GM21360 (cell line): ENCODE measurements at regions not wholly inside any gene's neighbourhood (a gene's known extent, or its start where the extent isn't known, plus 50 kb on each side); places are given as distances from the start of the nearest gene placed in this dataset.
"Not testable (repeated sequence)": the region's sequence is repeated elsewhere in the genome, so short reads cannot be mapped to it uniquely, and the experiment has no call there.

Experiments used
- ATAC-seq: cut with Tn5 transposase; IDR thresholded peaks from one replicate; pipeline ENCODE4 v1.9.1; 2021; ENCODE audit warnings: mild to moderate bottlenecking, moderate library complexity; ENCODE audit not compliant: unreplicated experiment

DNA sequence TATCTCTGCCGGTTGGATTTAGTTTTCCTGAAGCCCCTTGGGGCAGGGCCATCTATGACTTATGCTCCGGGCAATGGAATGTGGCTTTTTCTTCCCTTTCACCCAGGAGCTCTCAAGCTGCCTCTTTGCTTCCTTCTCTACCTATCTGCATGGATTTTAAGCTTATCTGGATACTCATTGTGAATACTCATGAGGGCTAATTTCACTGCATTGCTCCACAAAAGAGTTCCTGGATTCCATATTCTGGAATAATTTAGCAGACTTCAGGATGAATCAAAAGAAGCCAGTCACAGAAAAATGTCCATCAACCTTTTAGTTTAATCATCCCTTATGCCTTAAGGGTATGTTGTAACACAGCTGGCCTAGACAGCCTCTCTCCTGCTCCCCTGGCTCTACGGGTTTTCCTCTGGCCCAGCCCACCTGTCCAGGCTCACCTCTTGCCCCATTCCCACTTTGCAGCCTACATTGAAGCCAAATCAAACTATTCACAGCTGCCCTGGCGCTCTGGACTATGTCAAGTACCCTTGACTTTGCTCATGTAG is 122.8 kb upstream of the RMDN2 start:
- no peak for ATAC-seq

DNA sequence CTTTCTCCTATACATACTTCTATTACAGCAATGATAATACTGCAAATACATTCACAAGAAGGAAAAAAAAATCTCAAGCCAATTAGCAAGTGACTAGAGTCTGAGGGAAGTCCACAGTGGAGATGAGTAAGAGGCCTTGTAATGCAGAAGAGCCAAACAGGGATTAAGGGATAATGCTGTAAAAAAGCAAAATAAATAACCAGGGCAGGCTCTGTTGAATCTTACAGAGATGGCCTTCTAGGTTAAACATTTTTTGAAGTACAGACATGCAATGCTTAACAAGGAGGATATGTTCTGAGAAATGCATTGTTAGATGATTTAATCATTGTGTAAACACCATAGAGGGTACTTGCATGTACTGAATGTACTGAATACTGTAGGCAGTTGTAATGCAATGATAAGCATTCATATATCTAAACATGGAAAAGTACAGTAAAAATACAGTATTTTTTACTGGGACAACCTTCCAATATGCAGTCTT is 122.1 kb upstream of the RMDN2 start:
- ATAC-seq, result no peak

DNA sequence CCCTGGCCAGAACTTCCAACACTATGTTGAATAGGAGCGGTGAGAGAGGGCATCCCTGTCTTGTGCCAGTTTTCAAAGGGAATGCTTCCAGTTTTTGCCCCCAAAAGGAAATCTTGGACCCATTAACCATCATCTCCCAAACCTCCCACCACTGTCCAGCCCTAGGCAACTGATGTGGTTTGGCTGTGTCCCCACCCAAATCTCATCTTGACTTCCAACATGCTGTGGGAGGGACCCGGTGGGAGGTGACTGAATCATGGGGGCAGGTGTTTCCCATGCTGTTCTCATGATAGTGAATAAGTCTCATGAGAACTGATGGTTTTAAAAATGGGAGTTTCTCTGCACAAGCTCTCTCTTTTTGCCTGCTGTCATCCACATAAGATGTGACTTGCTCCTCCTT is 119.1 kb upstream of the RMDN2 start:
- not testable (repeated sequence) for ATAC-seq

DNA sequence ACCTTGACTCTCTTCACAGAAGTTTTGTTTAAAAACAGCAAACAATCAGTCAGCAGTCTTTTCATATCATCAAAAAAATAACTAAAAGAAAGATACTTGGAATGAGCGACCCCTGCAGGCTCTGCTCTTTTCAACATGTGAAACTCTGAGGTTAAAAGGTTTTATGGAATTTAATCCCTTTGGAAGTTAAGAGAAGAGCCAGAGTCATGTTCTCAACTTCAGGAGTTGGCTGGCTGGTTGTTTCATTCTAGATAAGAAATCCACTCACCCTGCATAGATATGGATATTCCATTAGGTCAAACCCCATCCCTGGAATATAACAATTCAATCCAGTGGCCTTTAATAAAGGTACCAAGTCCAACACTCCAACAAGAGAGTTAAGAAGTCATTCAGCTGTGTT is 115.6 kb upstream of the RMDN2 start:
- ATAC-seq, result no peak

DNA sequence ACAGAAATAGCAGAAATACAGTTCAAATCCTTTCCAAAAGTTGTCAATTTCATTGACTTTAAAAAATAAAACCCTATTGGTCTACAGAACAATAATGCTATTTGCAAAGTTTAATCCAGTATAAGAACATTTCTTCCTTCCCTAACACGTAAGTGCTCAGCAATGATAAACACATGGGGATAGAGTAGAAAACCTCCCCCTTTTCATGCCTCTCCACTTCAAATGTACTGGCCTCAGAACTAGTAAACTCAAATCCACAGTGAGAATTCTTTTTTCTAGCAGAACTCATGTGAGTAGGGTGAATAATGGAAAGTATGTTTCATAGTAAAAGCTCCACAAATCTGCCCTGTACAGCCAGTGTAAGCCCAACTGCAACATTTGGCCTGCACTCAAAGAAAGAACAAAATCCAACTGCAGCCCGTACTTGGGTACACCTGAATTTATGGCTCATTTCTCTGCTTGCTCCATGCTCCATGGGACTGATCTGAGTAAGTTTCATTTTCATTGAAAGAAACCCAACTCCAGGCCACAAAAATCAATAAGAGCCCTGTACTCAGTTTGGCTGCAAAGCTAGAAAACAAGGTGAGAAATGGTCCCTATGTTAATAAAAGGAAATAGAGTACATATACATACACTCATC is 115.0 kb upstream of the RMDN2 start:
- ATAC-seq, result no peak

DNA sequence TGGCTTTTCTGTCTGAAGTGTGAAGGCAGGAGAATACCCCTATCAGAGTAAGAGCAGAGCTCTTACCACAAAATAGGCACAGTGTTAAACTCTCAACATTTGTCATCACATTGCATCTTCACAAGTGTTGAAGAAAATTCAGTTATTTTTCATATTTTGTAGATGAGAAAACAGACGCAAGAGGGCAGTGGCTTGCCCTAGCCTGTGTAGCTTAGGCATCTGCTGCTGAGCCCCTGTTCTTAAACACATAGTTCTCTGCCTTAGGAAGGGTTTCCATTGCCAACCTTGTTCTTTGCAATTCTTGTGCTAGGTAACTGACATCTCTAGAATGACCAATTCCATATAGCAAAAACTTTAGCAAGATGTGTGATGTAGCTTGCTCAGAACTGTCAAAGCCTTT is 112.7 kb upstream of the RMDN2 start:
- ATAC-seq, result no peak

DNA sequence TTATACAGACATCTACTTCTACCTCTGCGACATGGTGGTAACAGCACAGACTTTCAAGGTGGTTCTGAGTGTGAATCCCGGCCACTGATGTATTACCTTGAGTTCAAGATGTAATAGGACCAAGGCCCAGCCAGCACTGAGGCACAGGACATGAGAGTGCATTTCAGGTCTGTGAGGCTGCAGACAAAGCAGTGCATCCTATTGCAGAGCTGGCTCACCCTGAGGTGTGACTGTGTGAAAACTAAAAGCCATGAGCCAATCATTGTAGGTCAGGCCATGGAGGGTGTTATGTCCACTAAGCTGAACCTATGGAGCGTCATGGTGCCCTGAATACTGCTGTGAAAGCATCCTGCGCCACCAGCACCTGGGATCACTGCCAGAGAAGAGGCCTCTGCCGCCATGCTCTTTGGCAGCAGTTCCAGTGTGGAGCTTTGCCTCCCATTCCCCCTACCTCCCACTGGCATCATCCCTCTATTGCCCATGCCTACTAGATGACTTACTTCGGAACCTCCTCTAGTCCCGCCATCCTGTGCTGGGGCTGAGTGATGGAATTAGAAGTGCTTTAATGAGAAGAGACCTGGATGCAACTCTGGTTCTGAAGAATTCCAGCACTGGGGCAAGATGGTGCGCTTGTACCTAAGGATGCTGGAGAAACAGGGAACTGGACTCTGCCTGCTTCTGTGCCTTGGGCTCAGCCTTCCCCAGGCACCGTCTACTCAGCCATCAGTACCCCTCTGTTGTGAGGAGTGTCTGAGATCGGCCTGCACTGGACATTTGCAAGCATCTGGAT is 112.0 kb upstream of the RMDN2 start:
- no peak for ATAC-seq

DNA sequence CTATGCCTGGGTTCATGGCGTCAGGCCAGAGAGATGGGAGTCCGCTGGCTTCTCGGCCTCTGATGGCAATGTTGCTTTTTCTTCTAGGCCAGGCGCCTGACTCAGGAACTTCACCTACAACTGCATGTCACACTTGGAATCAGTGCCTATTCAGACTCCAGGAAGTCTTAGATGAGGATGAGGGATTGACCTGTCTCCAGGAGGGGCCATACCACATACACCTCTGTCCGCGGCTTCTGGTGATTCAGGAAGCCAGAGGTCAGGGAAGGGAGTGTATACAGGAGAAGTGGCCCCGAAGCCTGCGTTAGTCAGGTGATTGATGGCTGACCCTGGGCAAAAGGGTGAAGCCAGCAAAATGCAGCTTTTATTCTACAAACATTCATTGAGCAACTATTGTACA is 109.1 kb upstream of the RMDN2 start:
- no peak for ATAC-seq

DNA sequence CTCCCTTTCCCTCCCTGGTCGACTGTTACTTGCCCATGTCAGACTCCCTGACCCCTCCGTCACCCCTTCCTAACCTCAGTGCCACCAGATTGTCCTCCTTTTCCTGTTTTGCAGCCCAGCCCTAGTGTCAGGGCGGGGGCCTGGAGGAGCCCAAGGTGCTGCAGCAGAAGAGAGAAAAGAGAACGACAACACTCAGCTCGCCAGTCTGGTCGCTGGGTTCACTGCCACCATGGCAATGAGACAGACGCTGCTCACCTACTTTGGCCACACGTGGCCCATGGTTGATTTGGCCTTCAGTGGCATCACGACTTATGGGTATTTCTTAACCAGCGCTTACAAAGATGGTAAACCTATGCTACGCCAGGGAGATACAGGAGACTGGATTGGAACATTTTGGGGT is 108.4 kb upstream of the RMDN2 start:
- ATAC-seq, result no peak

DNA sequence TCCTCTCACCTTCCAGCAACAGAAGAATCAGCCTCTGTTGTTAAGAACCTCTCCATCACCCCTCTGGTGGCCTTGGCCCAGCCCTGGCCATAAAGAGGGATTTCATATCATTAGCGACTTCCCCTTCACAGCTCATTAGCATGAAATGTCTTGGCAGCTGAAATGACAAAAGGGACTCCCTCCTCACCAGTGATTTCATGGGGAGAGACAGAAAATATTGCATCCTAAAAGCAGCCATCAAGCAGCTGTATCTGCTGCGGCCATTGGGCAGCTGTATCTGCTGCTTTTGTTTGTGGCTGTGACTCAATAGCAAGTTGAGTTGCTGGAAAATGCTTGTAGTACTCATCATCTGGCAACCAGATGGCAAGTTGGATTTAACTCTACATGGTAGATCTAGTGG is 105.9 kb upstream of the RMDN2 start:
- ATAC-seq, result no peak

DNA sequence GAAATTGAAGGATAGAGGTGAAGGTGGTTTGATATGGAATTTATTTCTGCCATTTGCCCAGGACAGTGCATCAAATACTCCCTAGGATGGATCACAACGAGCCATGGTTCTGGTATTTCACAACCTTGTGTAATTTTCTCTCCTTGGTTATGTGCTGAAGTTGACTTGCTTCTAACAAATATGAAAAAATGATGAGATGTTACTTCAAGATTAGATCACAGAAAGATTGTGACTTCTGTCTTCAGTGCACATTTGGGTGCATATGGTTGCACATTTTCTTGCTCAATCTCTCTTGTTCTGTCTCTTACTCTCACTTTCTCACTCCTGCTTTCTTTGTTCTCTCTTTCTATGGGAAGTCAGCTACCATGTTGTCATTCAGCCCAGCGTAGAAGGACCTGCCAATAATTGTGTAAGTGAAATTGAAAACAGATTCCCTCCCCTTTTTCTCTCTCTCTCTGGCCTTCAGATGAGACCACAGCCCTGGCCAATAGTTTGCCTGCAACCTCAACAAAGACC is 104.6 kb upstream of the RMDN2 start:
- no peak for ATAC-seq

DNA sequence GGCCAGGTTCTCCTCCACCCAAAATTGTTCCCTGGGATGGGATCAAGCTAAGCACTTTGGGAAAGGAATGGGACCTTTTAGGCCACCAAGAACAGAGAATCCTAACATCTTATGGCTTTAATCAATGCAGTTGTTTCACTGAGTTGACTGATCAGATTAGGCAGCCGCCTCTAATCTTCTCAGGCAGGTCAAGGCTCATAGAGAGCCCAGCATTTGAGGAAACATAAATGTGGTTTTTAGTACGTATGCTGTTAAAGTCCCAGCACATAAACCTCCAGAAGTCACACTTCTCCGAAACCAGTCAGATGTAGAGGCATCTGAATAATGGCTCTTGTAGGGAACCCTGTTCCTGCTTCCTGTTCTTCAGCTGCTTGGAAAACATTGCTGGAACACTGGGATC is 99.5 kb upstream of the RMDN2 start:
- ATAC-seq, result no peak

DNA sequence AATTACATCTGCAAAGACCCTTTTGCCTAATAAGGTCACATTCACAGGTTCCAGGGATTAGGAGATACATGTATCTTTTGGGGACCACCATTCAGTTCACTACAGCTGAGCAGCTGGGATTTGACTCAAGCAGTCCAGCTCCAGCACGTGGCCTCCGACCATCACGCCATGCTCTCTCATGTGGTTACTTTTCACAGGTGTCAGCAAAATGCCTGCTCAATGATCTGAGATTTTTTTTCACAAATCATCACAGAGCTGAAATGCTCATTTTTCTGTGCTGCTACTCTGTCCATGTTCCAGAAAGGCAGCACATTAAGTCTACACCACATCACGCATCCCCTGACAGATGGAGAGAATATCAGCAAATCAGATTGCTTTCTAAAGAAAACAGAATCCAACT is 98.5 kb upstream of the RMDN2 start:
- no peak for ATAC-seq

DNA sequence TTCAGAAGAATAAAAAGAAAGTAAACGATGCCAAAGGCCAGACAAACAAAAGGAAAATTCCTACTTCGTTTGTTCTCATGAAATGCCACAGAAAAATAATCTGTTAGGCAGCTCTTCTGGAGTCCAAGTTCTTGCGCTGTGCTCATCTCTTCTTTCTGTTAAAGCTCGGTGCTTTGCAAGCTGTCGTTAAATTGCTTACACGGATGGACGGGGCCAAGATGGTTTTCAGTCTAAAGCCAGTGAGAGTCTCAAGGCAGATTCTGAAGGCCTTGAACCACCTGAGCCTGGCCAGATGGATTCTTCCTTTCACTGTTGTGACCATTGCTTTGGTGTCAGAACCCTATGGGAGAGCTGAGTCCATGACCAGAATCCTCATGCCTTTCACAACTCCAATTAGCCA is 97.6 kb upstream of the RMDN2 start:
- no peak for ATAC-seq

DNA sequence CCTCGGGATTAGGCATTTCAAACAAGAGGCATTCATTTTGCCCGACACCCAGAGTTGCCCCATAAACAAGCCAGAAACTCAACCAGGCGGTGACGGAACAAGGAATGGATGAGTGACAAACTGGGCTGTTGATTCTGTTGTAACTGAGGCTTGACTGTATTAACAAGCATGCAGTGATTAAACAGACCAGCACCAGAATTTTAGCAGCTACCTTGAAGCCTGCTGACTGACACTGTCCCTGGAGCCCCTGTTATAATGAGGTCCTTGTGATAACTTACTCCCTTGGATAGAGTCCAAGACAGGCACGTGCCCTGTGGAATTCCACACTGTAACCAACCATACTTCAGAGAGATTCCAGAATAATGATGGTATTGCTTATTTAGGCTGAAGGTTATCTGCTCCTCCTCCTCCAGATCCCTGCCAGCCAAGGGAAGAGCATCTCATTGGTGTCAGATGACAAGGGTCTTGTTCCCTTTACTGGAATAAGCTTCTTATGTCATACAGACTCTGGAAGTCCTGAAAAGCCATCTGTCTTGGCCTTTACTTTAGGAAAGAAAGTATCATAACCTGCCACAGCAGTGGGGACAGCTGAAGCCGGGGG is 97.1 kb upstream of the RMDN2 start:
- ATAC-seq, result no peak

DNA sequence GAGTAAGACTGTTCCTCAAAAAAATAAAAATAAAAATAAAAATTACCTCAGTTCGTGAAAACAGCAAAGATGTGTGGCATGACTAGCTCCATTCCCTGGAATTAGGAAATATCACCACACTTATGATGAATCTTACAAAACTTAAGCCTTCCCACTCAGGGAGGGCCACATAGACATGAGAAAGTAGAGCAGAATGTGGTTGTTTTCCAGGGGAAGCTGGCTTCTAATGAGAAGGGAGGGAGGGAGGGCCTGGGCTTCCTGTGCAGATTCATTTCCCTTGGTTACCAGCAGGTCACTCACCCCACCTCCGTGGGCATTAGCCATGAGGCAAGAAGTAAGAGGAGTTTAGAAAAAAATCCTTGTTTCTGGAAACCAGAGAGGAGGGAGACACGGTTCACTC is 95.9 kb upstream of the RMDN2 start:
- ATAC-seq, result no peak

DNA sequence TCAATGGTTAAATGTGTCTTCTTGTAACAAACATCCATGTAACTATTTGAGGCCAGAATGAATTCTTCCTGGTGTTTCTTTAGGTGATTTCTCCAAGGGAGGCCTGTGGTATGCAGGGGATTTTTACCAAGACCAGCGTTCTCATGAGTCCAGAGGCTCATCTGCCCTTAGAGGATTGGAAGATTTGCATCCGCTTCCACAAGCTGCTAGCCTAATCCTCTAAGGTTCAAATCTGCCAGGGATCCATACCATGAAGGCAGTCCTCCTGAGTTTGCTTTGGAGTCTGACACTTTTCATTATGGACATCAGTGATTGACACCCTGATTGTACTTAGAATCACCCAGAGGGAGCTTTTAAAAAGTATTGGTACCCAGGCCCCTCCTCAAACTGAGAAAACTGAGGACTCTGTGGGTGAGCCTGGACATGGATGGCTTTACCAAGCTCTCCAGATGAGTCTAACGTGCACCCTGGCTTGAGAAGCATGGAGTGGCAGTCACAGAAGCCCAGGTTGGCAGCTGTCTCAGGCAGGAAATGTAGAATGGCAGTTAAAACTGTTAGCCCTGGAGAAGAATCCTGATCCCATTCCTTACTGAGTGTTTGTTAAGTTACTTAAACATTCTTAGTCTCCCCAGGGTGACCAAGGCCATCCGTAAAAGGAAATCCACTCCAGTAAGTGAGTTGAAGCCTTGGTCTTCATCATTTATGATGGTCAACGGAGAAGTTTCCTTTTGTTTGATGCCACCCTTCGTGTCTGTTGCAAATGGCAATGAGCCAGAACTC is 95.3 kb upstream of the RMDN2 start:
- ATAC-seq, result no peak

DNA sequence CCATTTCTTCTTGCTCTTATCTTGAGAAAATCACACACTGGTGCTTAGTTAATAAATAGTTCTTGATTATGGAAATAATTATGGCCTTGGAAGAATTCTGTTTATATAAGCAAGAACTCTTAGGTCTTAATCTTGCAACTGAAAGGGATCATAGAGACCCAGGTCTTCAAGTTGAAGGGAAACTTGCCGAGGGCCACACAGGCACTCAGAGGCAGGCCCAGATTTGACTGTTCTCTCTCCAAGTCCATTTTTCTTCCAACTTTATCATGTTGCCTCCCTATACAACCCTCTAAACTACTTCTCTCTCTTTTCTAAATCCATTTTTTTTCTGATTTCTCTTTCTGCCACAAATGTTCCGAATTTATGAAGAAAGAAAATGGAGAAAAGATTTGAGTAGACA is 94.5 kb upstream of the RMDN2 start:
- no peak for ATAC-seq

DNA sequence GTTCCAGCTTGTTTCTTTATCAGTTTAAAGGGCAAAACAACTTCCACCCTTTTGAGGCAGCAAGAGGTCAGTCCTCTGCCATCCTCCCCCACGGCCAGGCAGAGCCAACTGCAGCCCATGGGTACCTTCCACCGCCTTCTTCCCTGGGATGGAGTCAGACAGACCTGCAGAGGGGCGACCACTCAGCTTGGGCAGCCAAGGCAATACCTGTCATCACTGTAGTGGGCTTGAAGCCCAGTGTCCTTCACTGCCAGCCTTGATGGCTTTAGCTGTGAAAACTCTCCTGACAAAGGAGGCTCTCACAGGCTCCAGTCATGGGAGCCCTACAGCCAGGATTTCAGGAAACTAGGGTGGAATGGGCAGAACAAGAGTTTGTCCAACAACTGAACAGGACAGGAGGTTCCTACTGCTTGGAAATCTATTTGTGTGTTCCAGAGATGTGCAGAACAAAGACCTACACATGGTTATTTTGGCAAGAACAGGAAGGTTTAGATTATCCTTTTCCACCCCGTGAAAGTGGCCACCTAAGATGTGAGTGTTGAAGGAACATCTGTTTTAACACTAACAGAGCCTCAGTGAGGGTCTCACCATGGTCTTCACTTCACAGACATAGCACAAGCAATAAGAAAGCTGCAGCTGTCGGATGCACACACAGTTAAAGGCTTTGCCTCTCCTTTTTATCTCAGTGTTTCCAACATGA is 93.9 kb upstream of the RMDN2 start:
- no peak for ATAC-seq

DNA sequence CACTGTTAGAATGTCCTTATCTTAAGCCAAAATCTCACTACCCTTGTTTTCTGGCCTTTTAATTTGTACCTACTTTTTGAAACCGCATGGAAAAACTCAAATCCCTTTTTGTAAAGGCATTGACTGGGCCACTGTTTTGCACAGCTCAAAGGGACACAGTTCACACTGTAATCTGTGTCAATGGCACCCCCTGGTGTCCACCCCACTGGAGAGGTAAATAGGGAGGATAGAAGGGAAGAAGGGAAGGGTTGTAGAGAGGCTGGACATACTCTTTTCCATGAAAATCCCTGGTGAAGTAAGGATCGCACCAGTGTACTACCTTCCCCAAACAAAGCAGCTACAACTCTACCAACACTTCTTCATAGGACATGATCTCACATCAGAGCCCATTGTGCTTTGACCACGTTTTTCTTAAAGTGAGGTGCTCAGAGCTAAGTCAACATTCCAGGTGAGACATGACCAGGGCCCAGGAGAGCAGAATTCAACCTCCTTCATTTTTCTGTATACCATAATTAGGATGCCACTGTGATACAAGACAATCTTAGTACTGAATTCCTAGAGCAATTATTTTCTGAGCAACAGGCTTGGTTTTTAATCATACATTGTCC is 92.4 kb upstream of the RMDN2 start:
- peak; percentile 53 for ATAC-seq
